ENCODE measurements at regions not wholly inside any gene's neighbourhood (a gene's known extent, or its start where the extent isn't known, plus 50 kb on each side); places are given as distances from the start of the nearest gene placed in this dataset.

- TF ChIP-seq CTCF (optimal IDR thresholded peaks at IDR 0.05 in 1 of 3, IDR thresholded peaks at IDR 0.05 in 1 of 3, conservative IDR thresholded peaks at IDR 0.05 in 1 of 3; ENCODE audit: extremely low read depth in 1 of 3, insufficient read depth in 2 of 3, low read length in 3 of 3) (no peak), EZH2 (IDR thresholded peaks at IDR 0.05; ENCODE audit: low read length) (no peak)
Measured at GRCh38 chr4:66640233-66640990, 904.9 kb downstream of the CENPC start.

All from keratinocyte (primary cell).